ENCODE measurements at regions not wholly inside any gene's neighbourhood (a gene's known extent, or its start where the extent isn't known, plus 50 kb on each side); places are given as distances from the start of the nearest gene placed in this dataset.

DNA sequence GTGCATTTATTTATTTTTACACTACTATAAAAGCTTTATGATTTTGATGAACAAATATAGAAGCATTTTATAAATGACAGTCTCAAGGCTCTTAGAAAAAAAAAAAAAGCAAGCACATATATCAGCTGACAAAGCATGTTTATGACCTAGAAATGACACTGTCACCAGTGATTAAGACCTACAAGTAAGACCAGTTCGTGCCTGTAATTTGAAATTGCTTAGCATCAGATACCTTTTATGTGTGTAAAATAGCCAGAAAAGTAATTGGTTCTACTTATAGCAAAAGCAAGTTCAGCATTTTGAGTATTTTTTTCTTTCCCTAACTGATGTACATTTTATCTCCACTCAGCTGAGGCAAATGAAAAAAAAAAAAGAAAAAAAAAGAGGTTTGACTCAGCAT lies 808.4 kb downstream of the CDH18 start:
- no peak overlapping the region for H3K4me3 Mint-ChIP-seq (ENCODE audit: unreplicated experiment)
- H3K27me3 Mint-ChIP-seq (ENCODE audit: insufficient read depth, unreplicated experiment), result no peaks in the 10 kb centered on the region
- no peaks in the 10 kb centered on the region for H3K36me3 Mint-ChIP-seq (ENCODE audit: insufficient read depth, unreplicated experiment)
- H3K36me3 ChIP-seq (ENCODE audit: control insufficient read depth, insufficient read depth, low read length), result no peaks in the 10 kb centered on the region
- CTCF ChIA-PET, result no interaction called here
- no peak overlapping the region for H3K4me3 ChIP-seq (ENCODE audit: low read depth, low read length)
- no TSS peak for BruUV-seq (replicated peaks)
- no peak for DNase-seq
- TF ChIP-seq, protein P1, sequence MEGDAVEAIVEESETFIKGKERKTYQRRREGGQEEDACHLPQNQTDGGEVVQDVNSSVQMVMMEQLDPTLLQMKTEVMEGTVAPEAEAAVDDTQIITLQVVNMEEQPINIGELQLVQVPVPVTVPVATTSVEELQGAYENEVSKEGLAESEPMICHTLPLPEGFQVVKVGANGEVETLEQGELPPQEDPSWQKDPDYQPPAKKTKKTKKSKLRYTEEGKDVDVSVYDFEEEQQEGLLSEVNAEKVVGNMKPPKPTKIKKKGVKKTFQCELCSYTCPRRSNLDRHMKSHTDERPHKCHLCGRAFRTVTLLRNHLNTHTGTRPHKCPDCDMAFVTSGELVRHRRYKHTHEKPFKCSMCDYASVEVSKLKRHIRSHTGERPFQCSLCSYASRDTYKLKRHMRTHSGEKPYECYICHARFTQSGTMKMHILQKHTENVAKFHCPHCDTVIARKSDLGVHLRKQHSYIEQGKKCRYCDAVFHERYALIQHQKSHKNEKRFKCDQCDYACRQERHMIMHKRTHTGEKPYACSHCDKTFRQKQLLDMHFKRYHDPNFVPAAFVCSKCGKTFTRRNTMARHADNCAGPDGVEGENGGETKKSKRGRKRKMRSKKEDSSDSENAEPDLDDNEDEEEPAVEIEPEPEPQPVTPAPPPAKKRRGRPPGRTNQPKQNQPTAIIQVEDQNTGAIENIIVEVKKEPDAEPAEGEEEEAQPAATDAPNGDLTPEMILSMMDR (IDR thresholded peaks at IDR 0.05; ENCODE audit: insufficient read depth in 1 of 2, low read depth in 1 of 2, low read length in 1 of 2, severe bottlenecking in 1 of 2, unreplicated experiment in 1 of 2), result no peak
- intact Hi-C loops (cut with micrococcal nuclease; ENCODE audit: unreplicated experiment), result no loop called here
- no peaks in the 10 kb centered on the region for H3K9me3 ChIP-seq
- H3K9me3 Mint-ChIP-seq (ENCODE audit: unreplicated experiment), result no peaks in the 10 kb centered on the region
- H3K27ac Mint-ChIP-seq (ENCODE audit: unreplicated experiment), result no peak overlapping the region
- H3K4me1 ChIP-seq, result no peaks in the 10 kb centered on the region
- POLR2A ChIA-PET, result no interaction called here
- no peaks in the 10 kb centered on the region for H3K4me1 Mint-ChIP-seq (ENCODE audit: low read depth, unreplicated experiment)
- H3K27me3 ChIP-seq (replicated peaks; ENCODE audit: control insufficient read depth, insufficient read depth, low read length), result no peaks in the 10 kb centered on the region

DNA sequence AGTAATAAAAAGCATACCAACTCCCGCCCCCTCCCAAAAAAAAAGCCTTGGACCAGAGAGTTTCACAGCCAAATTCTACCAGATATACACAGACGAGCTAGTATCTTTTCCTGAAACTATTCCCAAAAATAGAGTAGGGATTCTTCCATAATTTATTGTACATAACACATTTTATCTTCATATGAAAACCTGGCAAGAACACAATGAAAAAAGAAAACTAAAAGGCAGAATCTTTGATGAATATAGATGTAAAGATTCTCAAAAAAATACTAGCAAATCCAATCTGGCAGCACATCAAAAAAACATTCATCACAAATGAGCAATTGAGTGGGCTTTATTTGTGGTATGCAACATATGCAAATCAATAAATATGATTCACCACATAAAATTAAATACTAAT lies 798.8 kb downstream of the CDH18 start:
- TF ChIP-seq, protein P1 (IDR thresholded peaks at IDR 0.05; ENCODE audit: insufficient read depth in 1 of 2, low read depth in 1 of 2, low read length in 1 of 2, severe bottlenecking in 1 of 2, unreplicated experiment in 1 of 2), result no peak
- Histone ChIP-seq H3K36me3 (ENCODE audit: control insufficient read depth, insufficient read depth, low read length) (no peaks in the 10 kb centered on the region), H3K27me3 (replicated peaks; ENCODE audit: control insufficient read depth, insufficient read depth, low read length) (no peaks in the 10 kb centered on the region), H3K9me3 (no peaks in the 10 kb centered on the region), H3K4me1 (no peaks in the 10 kb centered on the region), H3K4me3 (ENCODE audit: low read depth, low read length) (no peak overlapping the region)
- H3K9me3 Mint-ChIP-seq (ENCODE audit: unreplicated experiment), result no peaks in the 10 kb centered on the region
- no peak for DNase-seq
- no peaks in the 10 kb centered on the region for H3K36me3 Mint-ChIP-seq (ENCODE audit: insufficient read depth, unreplicated experiment)
- H3K4me3 Mint-ChIP-seq (ENCODE audit: unreplicated experiment), result no peak overlapping the region
- BruUV-seq (replicated peaks), result no TSS peak
- H3K4me1 Mint-ChIP-seq (ENCODE audit: low read depth, unreplicated experiment), result no peaks in the 10 kb centered on the region
- no peak overlapping the region for H3K27ac Mint-ChIP-seq (ENCODE audit: unreplicated experiment)
- intact Hi-C loops (cut with micrococcal nuclease; ENCODE audit: unreplicated experiment), result no loop called here
- POLR2A ChIA-PET, result no interaction called here
- CTCF ChIA-PET, result no interaction called here
- H3K27me3 Mint-ChIP-seq (ENCODE audit: insufficient read depth, unreplicated experiment), result peaks cover 4% of the 10 kb centered on the region

DNA sequence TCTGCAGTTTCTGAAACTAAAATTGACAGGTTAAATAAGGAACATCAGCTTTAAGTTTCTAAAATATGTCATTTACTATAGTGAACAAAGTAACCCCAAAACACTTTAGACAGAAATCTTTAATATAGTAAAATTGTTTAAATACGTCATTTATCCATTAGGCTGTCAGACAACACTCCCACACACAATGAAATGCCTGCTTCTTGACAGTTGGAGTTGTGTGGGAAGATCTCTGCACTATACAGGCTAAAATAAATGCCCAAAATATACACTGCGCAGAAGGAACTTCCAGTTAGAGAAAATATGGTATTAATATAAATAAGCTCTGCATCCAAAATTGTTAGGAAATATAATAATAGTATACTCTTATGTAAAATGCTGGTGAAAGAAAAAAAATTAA lies 794.4 kb downstream of the CDH18 start:
- Mint-ChIP-seq H3K27me3 (ENCODE audit: insufficient read depth, unreplicated experiment) (no peaks in the 10 kb centered on the region), H3K4me1 (ENCODE audit: low read depth, unreplicated experiment) (no peaks in the 10 kb centered on the region), H3K36me3 (ENCODE audit: insufficient read depth, unreplicated experiment) (no peaks in the 10 kb centered on the region), H3K4me3 (ENCODE audit: unreplicated experiment) (no peak overlapping the region), H3K27ac (ENCODE audit: unreplicated experiment) (no peak overlapping the region), H3K9me3 (ENCODE audit: unreplicated experiment) (no peaks in the 10 kb centered on the region)
- Histone ChIP-seq H3K4me3 (ENCODE audit: low read depth, low read length) (no peak overlapping the region), H3K36me3 (ENCODE audit: control insufficient read depth, insufficient read depth, low read length) (no peaks in the 10 kb centered on the region), H3K4me1 (no peaks in the 10 kb centered on the region), H3K9me3 (no peaks in the 10 kb centered on the region), H3K27me3 (replicated peaks; ENCODE audit: control insufficient read depth, insufficient read depth, low read length) (no peaks in the 10 kb centered on the region)
- no peak for DNase-seq
- no TSS peak for BruUV-seq (replicated peaks)
- TF ChIP-seq, protein P1 (IDR thresholded peaks at IDR 0.05; ENCODE audit: insufficient read depth in 1 of 2, low read depth in 1 of 2, low read length in 1 of 2, severe bottlenecking in 1 of 2, unreplicated experiment in 1 of 2), result no peak
- ChIA-PET POLR2A (no interaction called here), CTCF (no interaction called here)
- intact Hi-C loops (cut with micrococcal nuclease; ENCODE audit: unreplicated experiment), result no loop called here
